OCI-LY7 (cell line): ENCODE measurements at regions not wholly inside any gene's neighbourhood (a gene's known extent, or its start where the extent isn't known, plus 50 kb on each side); places are given as distances from the start of the nearest gene placed in this dataset.
"Not testable (repeated sequence)": the region's sequence is repeated elsewhere in the genome, so short reads cannot be mapped to it uniquely, and the experiment has no call there.

Source experiments
- BruUV-seq: library from RNA; stranded (reverse); fragments of 400-500 nt; replicated peaks from 2 replicates; lab custom pipeline; 2021; lab: Mats Ljungman, UMichigan
- CTCF ChIA-PET: fragments of 300-600 bp; sonication (Branson Sonifier 250); formaldehyde crosslinking; loops from one replicate; lab custom pipeline; 2022; ENCODE audit warnings: antibody characterized with exemption; ENCODE audit not compliant: unreplicated experiment; lab: Charles Lee
- POLR2A ChIA-PET: fragments of 300-600 bp; sonication (Branson Sonifier 250); formaldehyde crosslinking; loops from one replicate; lab custom pipeline; 2022; ENCODE audit warnings: antibody characterized with exemption; lab: Charles Lee
- DNase-seq: peaks from one replicate; pipeline ENCODE4 v3.0.0-alpha.2; 2015; ENCODE audit warnings: low spot score
- H2AFZ ChIP-seq: fragments of 200-600 bp; sonication (generic), shearing (Covaris generic); 2 replicates; pipeline ENCODE4 v1.6.1; 2014; ENCODE audit warnings: mild to moderate bottlenecking, antibody characterized with exemption, low read length, moderate library complexity
- H3K27ac ChIP-seq: fragments of 200-600 bp; sonication (generic); 2 replicates; pipeline ENCODE4 v1.5.1; 2014; ENCODE audit warnings: mixed run types, low read depth, mild to moderate bottlenecking, moderate library complexity, low read length, inconsistent platforms; ENCODE audit not compliant: poor library complexity, severe bottlenecking
- H3K36me3 ChIP-seq: fragments of 200-600 bp; sonication (generic); 2 replicates; pipeline ENCODE4 v1.6.1; 2014; ENCODE audit warnings: mild to moderate bottlenecking, antibody characterized with exemption, low read length, moderate library complexity, mixed read lengths; ENCODE audit not compliant: insufficient read depth
- H3K4me1 ChIP-seq: fragments of 200-600 bp; sonication (generic); 2 replicates; pipeline ENCODE4 v1.5.1; 2014; ENCODE audit warnings: mild to moderate bottlenecking, low read length; ENCODE audit not compliant: insufficient read depth, poor library complexity, severe bottlenecking
- H3K4me2 ChIP-seq: fragments of 200-600 bp; sonication (generic); 2 replicates; pipeline ENCODE4 v1.6.1; 2014; ENCODE audit warnings: mild to moderate bottlenecking, low read length
- H3K4me3 ChIP-seq: fragments of 200-600 bp; sonication (generic); 2 replicates; pipeline ENCODE4 v1.5.1; 2014; ENCODE audit warnings: mild to moderate bottlenecking, low read depth, low read length; ENCODE audit not compliant: poor library complexity, severe bottlenecking
- H3K79me2 ChIP-seq: fragments of 200-600 bp; sonication (generic); 2 replicates; pipeline ENCODE4 v1.6.1; 2016; ENCODE audit warnings: low read depth, mild to moderate bottlenecking, low read length, moderate library complexity, mixed read lengths; ENCODE audit not compliant: insufficient read depth
- H3K9me2 ChIP-seq: fragments of 200-600 bp; sonication (generic); 2 replicates; pipeline ENCODE4 v1.6.1; 2016; ENCODE audit warnings: mild to moderate bottlenecking, low read length, mixed read lengths; ENCODE audit not compliant: insufficient read depth
- H3K9me3 ChIP-seq: fragments of 200-600 bp; sonication (generic); 2 replicates; pipeline ENCODE4 v1.6.1; 2014; ENCODE audit warnings: mild to moderate bottlenecking, mixed run types, low read length, mixed read lengths
- H4K20me1 ChIP-seq: fragments of 200-600 bp; sonication (generic); 2 replicates; pipeline ENCODE4 v1.6.1; 2014; ENCODE audit warnings: mild to moderate bottlenecking, antibody characterized with exemption, low read length, moderate library complexity, mixed read lengths; ENCODE audit not compliant: insufficient read depth
- EZH2phosphoT487 ChIP-seq: fragments of 200-600 bp; sonication (generic); IDR thresholded peaks from 2 replicates; pipeline ENCODE4 v1.6.1; 2018; ENCODE audit warnings: low read depth, borderline replicate concordance, mild to moderate bottlenecking, mixed run types, antibody characterized with exemption, low read length, moderate library complexity, mixed read lengths
- intact Hi-C: fragments of 100-400 bp; cut with micrococcal nuclease; formaldehyde crosslinking; loops from one replicate; pipeline ENCODE4 v1.10.0; 2022; ENCODE audit not compliant: unreplicated experiment
- TF ChIP-seq, protein P1 (sequence below): fragments of 200-600 bp; sonication (generic); conservative IDR thresholded peaks from 2 replicates; pipeline ENCODE4 v1.5.1; 2014; ENCODE audit warnings: mild to moderate bottlenecking, antibody characterized with exemption, low read length, moderate library complexity, mixed read lengths

DNA sequence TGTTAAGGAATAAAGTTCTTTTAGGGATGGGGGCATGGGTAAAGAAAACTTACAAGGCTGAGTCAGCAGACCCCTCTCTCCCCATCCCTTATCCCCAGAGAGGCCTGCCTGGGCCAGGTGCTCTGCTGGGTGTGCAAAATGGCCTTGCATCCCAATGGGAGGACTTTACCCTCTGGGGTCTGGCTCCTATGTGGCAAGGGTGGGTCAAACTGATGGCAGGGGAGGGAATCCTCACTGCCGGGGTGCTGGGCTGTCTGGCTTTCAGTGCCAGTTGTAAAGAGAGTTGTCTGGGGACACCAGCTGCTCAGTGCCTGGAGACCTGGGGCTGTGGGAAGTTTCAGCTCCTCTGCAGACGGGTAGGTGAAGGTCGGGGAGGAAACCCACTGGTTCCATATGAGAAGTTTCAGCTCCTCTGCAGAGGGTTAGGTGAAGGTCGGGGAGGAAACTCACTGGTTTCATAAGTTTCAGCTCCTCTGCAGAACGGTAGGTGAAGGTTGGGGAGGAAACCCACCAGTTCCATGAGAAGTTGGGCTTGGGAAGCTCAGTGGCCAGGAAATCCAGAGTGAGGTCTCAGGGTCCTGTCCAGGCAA, 127.2 kb upstream of the PODXL start:
- TF ChIP-seq, protein P1, sequence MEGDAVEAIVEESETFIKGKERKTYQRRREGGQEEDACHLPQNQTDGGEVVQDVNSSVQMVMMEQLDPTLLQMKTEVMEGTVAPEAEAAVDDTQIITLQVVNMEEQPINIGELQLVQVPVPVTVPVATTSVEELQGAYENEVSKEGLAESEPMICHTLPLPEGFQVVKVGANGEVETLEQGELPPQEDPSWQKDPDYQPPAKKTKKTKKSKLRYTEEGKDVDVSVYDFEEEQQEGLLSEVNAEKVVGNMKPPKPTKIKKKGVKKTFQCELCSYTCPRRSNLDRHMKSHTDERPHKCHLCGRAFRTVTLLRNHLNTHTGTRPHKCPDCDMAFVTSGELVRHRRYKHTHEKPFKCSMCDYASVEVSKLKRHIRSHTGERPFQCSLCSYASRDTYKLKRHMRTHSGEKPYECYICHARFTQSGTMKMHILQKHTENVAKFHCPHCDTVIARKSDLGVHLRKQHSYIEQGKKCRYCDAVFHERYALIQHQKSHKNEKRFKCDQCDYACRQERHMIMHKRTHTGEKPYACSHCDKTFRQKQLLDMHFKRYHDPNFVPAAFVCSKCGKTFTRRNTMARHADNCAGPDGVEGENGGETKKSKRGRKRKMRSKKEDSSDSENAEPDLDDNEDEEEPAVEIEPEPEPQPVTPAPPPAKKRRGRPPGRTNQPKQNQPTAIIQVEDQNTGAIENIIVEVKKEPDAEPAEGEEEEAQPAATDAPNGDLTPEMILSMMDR, result no peak
- no peak for TF ChIP-seq EZH2phosphoT487
- no peaks in the 10 kb centered on the region for H3K4me1 ChIP-seq
- H3K9me3 ChIP-seq, result no peaks in the 10 kb centered on the region
- no peak overlapping the region for H2AFZ ChIP-seq
- no peak overlapping the region for H3K4me3 ChIP-seq
- H3K36me3 ChIP-seq, result no peaks in the 10 kb centered on the region
- no peaks in the 10 kb centered on the region for H3K9me2 ChIP-seq
- no peak overlapping the region for H3K27ac ChIP-seq
- H4K20me1 ChIP-seq, result no peaks in the 10 kb centered on the region
- ChIA-PET CTCF (no interaction called here), POLR2A (no interaction called here)
- H3K79me2 ChIP-seq, result no peaks in the 10 kb centered on the region
- H3K4me2 ChIP-seq, result no peak overlapping the region
- intact Hi-C loops, result no loop called here
- BruUV-seq, result no TSS peak
- no peak for DNase-seq

GRCh38 chr7:131681961-131682360, 125.5 kb upstream of the PODXL start:
- DNase-seq, result no peak
- H4K20me1 ChIP-seq, result no peaks in the 10 kb centered on the region
- H3K27ac ChIP-seq, result no peak overlapping the region
- no peaks in the 10 kb centered on the region for H3K36me3 ChIP-seq
- TF ChIP-seq, protein P1, result no peak
- TF ChIP-seq EZH2phosphoT487, result no peak
- no peaks in the 10 kb centered on the region for H3K9me3 ChIP-seq
- no peaks in the 10 kb centered on the region for H3K9me2 ChIP-seq
- ChIA-PET CTCF (no interaction called here), POLR2A (no interaction called here)
- H3K4me3 ChIP-seq, result no peak overlapping the region
- no peak overlapping the region for H3K4me2 ChIP-seq
- H3K4me1 ChIP-seq, result no peaks in the 10 kb centered on the region
- intact Hi-C loops, result no loop called here
- no TSS peak for BruUV-seq
- H3K79me2 ChIP-seq, result no peaks in the 10 kb centered on the region
- no peak overlapping the region for H2AFZ ChIP-seq

DNA sequence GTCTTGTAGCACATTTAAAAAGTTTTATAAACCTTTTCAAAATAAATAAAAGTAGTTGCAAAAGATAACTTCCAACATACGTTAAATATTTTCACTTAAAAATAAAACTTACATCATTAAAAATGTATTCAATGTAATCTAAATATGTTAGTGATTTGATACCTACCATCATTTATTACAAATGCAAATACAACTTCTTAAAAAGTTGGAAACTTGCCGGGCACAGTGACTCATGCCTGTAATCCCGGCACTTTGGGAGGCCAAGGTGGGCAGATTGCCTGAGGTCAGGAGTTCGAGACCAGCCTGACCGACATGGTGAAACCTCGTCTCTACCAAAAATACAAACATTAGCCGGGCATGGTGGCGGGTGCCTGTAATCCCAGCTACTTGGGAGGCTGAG, 122.6 kb upstream of the PODXL start:
- H4K20me1 ChIP-seq, H3K36me3 ChIP-seq, H3K4me3 ChIP-seq, H3K9me2 ChIP-seq, intact Hi-C loops, BruUV-seq, CTCF ChIA-PET, H3K9me3 ChIP-seq, H3K27ac ChIP-seq, H2AFZ ChIP-seq, H3K79me2 ChIP-seq, H3K4me1 ChIP-seq, DNase-seq, H3K4me2 ChIP-seq: not testable (repeated sequence)
- POLR2A ChIA-PET, result interaction anchor here (0.6 to 0.8 kb wide), 2 partner anchors 10 to 24 kb away, joined by 3 to 4 read pairs; no protein-coding TSS in a partner anchor

- POLR2A ChIA-PET, H3K9me3 ChIP-seq, H3K4me2 ChIP-seq, H3K79me2 ChIP-seq, BruUV-seq, intact Hi-C loops, H3K4me1 ChIP-seq, CTCF ChIA-PET, H3K9me2 ChIP-seq, H3K4me3 ChIP-seq, H2AFZ ChIP-seq, H3K27ac ChIP-seq, H3K36me3 ChIP-seq, H4K20me1 ChIP-seq, DNase-seq: not testable (repeated sequence)
These were observed 120.4 kb upstream of the PODXL start for GRCh38 chr7:131676850-131677249.
